Stimulated activated CD8-positive, alpha-beta memory T cell treated with anti-CD3 and anti-CD28 coated beads, Interleukin-4, amount 100 ng/mL, for 48 hours (primary cell): ENCODE measurements at regions not wholly inside any gene's neighbourhood (a gene's known extent, or its start where the extent isn't known, plus 50 kb on each side); places are given as distances from the start of the nearest gene placed in this dataset.
"Not testable (repeated sequence)": the region's sequence is repeated elsewhere in the genome, so short reads cannot be mapped to it uniquely, and the experiment has no call there.

Experiments used
- DNase-seq: peaks from one replicate; pipeline ENCODE4 v3.0.0-alpha.2; 2020

GRCh38 chr13:44887515-44887914 is 101.8 kb downstream of the NUFIP1 start:
- no peak for DNase-seq

GRCh38 chr13:44884076-44884729 is 105.1 kb downstream of the NUFIP1 start:
- DNase-seq, result no peak

GRCh38 chr13:44879452-44880058 is 109.7 kb downstream of the NUFIP1 start:
- DNase-seq, result no peak

GRCh38 chr13:44876782-44877324 is 112.4 kb downstream of the NUFIP1 start:
- DNase-seq, result peak; percentile 44

- DNase-seq, result no peak
These were observed 114.2 kb downstream of the NUFIP1 start for GRCh38 chr13:44874886-44875630.

- no peak for DNase-seq
These were observed 115.1 kb downstream of the NUFIP1 start for GRCh38 chr13:44874176-44874575.

GRCh38 chr13:44873461-44873860 is 115.8 kb downstream of the NUFIP1 start:
- DNase-seq, result no peak

GRCh38 chr13:44872751-44873150 is 116.5 kb downstream of the NUFIP1 start:
- DNase-seq, result no peak

GRCh38 chr13:44870456-44870929 is 118.8 kb downstream of the NUFIP1 start:
- DNase-seq, result no peak

- no peak for DNase-seq
These were observed 120.1 kb downstream of the NUFIP1 start for GRCh38 chr13:44869167-44869566.

- DNase-seq, result no peak
These were observed 120.9 kb downstream of the NUFIP1 start for GRCh38 chr13:44868397-44868796.

GRCh38 chr13:44867825-44868224 is 121.4 kb downstream of the NUFIP1 start:
- no peak for DNase-seq

GRCh38 chr13:44866411-44866911 is 122.8 kb downstream of the NUFIP1 start:
- no peak for DNase-seq

GRCh38 chr13:44865722-44866410 is 123.4 kb downstream of the NUFIP1 start:
- DNase-seq, result no peak

GRCh38 chr13:44863641-44864040 is 125.6 kb downstream of the NUFIP1 start:
- DNase-seq, result not testable (repeated sequence)

GRCh38 chr13:44860454-44860853 is 128.8 kb downstream of the NUFIP1 start:
- DNase-seq, result no peak

- no peak for DNase-seq
These were observed 131.5 kb downstream of the NUFIP1 start for GRCh38 chr13:44857736-44858135.

- no peak for DNase-seq
These were observed 132.2 kb downstream of the NUFIP1 start for GRCh38 chr13:44857061-44857460.

GRCh38 chr13:44855860-44856259 is 133.4 kb downstream of the NUFIP1 start:
- DNase-seq, result no peak

GRCh38 chr13:44854313-44855060 is 134.8 kb downstream of the NUFIP1 start:
- DNase-seq, result no peak

GRCh38 chr13:44853641-44854040 is 135.6 kb downstream of the NUFIP1 start:
- no peak for DNase-seq
